ENCODE measurements at regions not wholly inside any gene's neighbourhood (a gene's known extent, or its start where the extent isn't known, plus 50 kb on each side); places are given as distances from the start of the nearest gene placed in this dataset.
"Not testable (repeated sequence)": the region's sequence is repeated elsewhere in the genome, so short reads cannot be mapped to it uniquely, and the experiment has no call there.

DNA sequence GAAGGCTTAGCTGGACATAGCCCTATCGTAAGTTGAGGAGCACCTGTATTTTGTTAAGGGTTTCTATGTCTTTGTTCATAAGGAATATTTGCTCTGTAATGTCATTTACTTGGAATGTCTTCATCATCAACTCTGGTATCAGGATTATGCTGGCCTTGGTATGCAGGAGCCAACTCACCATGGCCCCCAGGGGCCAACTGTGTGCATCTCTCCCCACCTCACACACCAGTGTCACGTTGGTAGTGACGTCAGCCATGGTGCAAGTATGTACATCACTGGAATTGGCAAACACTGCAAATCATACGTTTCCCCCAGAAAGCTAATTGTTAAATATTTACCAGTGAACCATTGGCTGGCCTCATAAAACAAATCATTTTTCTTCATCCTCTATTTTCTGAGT is 70.8 kb downstream of the YTHDF1 start:
- DNase-seq (ENCODE audit: low read depth, low spot score) = no peak

DNA sequence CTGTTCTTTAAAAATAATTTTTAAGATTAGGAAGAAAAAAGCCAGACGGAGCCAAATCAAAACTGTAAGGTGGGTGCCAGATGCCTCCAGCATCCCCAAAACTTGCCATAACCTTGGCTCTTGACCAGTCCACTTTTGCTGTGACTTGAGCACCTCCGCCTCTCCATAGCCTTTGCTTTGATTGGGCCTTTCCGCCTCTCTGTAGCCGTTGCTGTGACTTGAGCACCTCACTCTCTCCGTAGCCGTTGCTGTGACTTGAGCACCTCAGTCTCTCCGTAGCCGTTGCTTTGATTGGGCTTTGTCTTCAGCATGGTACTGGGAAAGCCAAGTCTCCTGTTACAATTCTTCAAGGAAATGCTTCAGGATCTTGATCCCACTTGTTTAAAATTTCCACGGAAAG is 73.0 kb downstream of the YTHDF1 start:
- no peak for DNase-seq (ENCODE audit: low read depth, low spot score)

DNA sequence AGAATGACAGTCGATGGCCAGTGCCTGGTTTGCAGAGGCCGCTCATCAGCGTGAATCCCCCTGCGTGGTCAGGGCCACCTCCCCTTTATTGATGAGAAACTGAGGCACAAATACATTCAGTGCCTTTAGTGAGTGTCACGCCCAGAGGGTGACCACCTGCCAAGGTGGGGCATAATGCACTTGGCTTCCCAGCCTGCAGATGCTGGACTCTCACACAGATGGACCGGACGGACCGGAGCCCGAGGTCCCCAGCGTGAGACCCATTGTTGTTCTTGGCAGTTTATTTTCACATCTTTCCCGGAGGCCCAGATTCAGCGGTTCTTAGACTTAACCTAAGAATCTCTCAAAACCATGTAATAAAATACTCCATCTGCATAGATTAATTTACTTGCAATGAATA is 74.4 kb downstream of the YTHDF1 start:
- DNase-seq (ENCODE audit: low read depth, low spot score) = no peak

- no peak for DNase-seq (ENCODE audit: low read depth, low spot score)
These were observed 75.2 kb downstream of the YTHDF1 start for GRCh38 chr20:63140514-63141433.

DNA sequence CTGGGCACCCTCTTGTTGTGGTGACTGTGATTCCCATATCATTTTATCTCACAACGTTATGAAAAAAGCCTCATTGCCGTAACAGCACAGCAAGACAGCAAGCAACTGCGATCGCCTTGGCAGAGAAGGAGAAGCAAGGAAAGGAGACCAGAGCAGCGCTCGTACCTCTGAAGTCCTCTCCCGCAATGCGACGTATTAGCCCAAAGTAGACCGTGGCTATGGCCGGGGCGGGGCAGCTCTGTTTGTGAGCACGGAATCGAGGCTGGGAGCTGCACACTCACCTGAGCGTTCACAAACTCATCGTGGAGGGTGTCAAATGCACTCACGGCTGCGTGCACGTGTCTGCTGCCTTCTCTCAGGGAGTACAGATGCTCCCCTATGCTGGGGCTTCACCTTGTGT is 76.1 kb downstream of the YTHDF1 start:
- no peak for DNase-seq (ENCODE audit: low read depth, low spot score)

DNA sequence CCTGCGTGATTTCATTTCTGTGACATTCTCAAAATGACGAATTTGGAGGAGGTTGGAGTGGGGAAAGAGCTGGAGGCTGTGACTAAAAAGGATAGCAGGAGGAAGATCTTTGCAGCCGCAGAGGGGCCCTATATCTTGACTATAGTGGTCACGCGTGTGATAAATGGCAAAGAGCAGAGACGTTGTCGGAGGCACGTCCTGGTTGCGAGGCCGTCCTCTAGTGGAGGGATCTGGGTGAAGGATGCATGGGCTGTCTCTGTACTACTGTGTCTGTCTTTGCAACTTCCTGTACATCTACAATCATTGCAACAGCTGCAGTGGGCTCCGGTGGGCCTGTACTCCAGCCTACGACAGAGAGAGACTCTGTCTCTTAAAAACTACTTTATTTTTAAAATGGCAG is 76.6 kb downstream of the YTHDF1 start:
- DNase-seq (ENCODE audit: low read depth, low spot score) = no peak

- DNase-seq (ENCODE audit: low read depth, low spot score) = no peak
These were observed 77.0 kb downstream of the YTHDF1 start for GRCh38 chr20:63138855-63139341.

DNA sequence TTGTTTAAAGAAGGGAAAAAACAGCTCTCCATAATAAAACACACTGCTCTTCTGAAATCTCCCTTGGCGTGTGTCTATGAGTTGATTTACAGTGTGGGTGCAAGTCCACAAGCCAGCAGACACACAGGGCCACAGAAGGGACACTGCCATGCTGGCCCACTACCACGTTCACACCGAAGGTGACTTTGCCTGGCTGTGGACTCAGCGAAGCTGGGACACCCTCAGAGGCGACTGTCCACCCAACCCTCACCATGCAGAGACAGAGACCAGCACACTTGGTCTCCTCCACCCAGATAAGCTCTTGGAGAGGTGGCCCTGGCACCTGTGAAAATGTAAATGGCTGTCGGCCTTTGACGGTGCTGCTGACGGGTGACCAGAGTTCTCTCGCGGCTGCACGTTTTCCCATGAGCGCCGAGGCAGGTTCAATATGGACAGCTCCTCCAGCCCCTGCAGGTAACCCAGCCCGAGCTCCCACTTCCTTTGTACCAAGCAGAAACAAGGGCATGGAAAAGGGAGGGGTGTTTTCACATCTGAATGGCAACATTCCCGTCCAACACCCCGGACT is 78.0 kb downstream of the YTHDF1 start:
- no peak for DNase-seq (ENCODE audit: low read depth, low spot score)

GRCh38 chr20:63136296-63136695 is 79.6 kb downstream of the YTHDF1 start:
- DNase-seq (ENCODE audit: low read depth, low spot score) = no peak

- DNase-seq (ENCODE audit: low read depth, low spot score) = no peak
These were observed 80.5 kb downstream of the YTHDF1 start for GRCh38 chr20:63135411-63135810.

- not testable (repeated sequence) for DNase-seq (ENCODE audit: low read depth, low spot score)
These were observed 81.1 kb downstream of the YTHDF1 start for GRCh38 chr20:63134711-63135361.

DNA sequence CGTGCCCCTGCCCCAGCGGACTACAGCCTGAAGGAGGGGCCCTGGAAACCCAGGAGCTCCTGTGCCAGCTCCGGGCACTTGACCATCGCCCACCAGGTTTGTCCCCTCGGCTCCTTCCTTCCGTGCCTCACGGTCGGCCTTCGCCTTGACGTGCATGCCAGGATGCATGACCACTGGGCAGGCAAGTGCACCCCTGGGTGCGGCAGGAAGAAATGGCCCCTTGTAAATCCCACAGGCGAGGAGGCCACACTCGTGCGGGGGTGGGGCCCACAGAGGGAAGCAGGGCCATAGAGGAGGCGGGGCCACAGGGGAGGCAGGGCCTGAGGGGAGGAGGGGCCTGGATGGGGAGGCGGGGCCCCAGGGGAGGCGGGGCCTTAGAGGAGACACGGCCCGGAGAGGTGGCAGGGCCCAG is 81.7 kb downstream of the YTHDF1 start:
- no peak for DNase-seq (ENCODE audit: low read depth, low spot score)

- no peak for DNase-seq (ENCODE audit: low read depth, low spot score)
These were observed 82.3 kb downstream of the YTHDF1 start for GRCh38 chr20:63133481-63134091.

DNA sequence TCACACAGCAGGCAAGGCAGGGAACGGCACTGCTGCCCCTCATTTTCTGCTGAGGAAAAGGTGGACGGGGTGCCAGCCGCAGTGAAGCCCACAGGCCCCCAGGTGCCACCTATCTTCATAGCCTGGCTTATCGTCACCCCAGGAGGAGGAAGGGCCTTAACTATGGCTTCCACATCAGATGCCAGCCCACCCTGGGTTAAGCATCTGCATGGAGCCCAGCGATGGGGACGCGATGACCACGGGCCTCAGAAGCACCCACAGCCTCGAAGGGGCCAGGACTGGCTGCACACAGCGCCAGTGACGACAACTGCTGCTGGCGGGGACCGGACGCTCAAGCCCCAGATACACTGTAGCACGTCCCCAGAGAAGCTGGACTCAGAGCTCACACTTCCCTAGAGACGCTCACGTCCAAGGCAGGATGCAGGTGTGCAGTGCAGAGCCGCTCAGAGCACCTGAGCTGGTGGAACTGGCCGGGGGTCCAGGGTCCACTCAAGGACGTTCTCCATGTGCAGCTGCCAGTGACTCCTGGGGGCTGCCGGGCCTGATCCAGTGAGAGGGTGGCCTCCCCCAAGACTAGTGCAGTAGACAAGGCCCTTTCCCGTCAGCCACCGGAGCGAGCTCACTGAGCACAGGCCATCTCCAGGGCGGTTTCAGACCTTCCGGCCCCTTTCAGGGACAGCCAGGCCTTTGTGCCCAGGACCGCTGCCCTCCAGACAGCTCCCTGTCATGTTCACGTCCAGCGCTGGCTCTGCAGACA is 83.0 kb downstream of the YTHDF1 start:
- no peak for DNase-seq (ENCODE audit: low read depth, low spot score)

- no peak for DNase-seq (ENCODE audit: low read depth, low spot score)
These were observed 83.7 kb downstream of the YTHDF1 start for GRCh38 chr20:63132131-63132714.

DNA sequence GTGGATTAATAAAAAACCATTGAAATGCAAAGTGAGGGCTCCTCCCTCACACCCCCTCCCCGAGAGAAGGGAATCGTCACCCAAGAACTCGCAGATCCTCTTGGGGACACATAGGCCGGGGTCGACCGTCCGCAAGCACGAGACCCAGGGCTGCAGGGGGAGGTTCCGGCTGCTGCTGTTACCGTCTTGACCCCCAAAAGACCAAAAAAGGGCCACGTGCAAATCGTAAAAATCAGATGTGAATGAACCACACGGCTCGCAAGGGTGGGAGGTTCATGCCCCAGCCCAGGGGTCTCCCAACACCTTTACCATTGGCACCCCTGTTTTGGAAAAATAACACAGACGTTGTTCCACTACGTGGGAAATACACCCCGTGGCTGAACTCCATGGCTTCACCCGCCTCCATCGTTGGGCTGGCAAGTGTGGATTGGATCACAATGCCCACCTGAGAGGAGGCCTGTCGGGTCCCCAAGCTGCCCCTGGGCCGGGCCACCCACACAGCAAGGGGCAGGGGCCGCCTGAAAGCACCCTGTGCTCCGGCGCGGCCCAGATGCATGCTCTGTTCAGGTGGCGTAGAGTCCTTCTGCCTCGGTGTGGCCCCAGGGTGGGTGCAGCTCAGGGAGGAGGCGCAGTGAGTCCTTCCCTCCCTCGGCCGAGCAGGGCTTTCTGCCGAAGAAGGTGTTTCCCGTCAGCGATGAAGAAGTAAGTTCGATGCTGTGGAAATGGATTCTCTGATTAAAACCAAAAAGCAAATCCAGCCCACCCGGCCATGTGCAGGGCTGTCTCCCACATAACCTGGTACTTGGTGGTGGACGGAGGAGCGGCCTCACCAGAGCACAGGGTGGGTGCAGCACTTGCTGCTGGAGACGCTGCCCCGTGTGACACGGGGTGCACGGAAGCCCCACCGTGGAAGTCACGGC is 85.0 kb downstream of the YTHDF1 start:
- no peak for DNase-seq (ENCODE audit: low read depth, low spot score)

- DNase-seq (ENCODE audit: low read depth, low spot score) = peak; percentile 32
These were observed 85.8 kb downstream of the YTHDF1 start for GRCh38 chr20:63129991-63130657.

DNA sequence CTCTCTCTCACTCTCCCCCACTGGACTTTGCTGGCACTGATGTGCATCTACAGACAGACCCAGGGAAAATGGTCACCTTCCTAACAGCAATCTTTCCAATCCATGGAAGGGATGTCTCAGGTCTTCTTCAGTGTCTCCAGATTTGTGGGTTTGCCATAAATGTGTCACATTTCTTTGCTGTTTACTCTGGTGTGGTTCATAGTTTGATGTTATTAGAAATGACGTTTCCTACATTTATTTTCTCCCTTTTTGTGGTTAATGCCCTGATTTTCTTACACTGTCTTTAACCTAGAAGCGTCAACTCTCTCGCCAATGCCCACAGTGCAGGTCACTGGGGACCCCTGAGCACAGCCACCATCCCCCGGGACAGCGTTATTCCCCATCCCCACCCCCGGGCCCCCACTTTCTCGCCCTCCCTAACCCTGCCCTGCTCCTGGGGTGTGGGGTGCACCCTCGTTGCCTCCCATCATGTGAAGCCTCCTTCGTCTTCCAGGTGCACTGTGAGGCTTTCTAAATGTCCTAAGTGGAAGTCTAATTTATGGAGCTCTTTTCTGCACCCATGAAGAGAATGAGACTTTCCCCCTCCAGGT is 86.5 kb downstream of the YTHDF1 start:
- DNase-seq (ENCODE audit: low read depth, low spot score) = no peak

DNA sequence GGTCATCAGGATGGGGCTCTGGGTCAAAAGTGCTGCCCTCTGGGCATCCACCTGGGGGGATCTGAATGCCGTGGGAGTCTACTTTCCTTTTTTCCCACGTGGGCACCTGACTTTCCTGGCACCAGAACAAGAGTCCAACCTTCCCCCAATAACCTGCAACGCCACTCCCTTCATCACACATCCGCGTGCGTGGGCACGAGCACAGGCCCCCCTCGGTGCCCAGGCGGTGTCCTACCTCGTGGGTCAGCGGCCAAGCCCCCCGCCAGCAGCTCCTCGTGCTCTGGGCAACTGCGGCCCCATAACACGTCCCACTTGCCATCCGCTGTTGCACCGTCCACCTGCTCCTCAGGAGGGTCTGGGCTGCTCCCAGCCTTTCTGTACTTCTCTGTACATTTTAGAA is 87.0 kb downstream of the YTHDF1 start:
- no peak for DNase-seq (ENCODE audit: low read depth, low spot score)

Data from pulmonary artery endothelial cell (primary cell).